Vagina (tissue), 2 donors: ENCODE measurements at regions not wholly inside any gene's neighbourhood (a gene's known extent, or its start where the extent isn't known, plus 50 kb on each side); places are given as distances from the start of the nearest gene placed in this dataset.

Experiments used
- POLR2A ChIP-seq, 2 donors: fragments of 450-650 bp; IDR thresholded peaks; one replicate each; pipeline ENCODE4 v1.6.1; 2017; ENCODE audit warnings: antibody characterized with exemption in 2 of 2, mild to moderate bottlenecking in 2 of 2, moderate library complexity in 2 of 2
- TF ChIP-seq, protein P1 (sequence below), 3 experiments: fragments of 450-650 bp in 2 of 3; fragments of 200-600 bp in 1 of 3; sonication (generic) in 1 of 3; IDR thresholded peaks; one replicate each; pipeline ENCODE4 v1.5.1; 2017 to 2019; ENCODE audit warnings: antibody characterized with exemption in 3 of 3, mild to moderate bottlenecking in 2 of 3, moderate library complexity in 2 of 3

DNA sequence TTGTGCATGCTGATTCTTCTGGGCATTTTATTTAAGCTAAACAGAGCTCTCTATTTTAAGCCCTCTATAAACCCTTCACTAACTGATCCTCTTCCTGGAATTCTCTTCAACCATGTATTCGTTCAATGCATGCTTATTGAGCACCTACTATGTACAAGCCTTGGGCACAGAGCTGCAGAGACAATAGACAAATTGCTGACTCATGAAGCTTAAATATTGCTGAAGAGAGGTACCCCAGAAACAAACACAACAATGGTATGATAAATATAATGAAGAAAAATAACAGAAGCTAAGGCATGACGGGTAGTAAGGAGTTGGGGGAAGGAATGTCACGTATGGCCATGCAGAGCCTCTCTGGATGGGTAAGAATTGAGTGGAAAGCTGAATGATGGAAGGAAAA, 222.2 kb downstream of the PPARGC1A start:
- TF ChIP-seq POLR2A (IDR thresholded peaks at IDR 0.05): no peak
- TF ChIP-seq, protein P1, sequence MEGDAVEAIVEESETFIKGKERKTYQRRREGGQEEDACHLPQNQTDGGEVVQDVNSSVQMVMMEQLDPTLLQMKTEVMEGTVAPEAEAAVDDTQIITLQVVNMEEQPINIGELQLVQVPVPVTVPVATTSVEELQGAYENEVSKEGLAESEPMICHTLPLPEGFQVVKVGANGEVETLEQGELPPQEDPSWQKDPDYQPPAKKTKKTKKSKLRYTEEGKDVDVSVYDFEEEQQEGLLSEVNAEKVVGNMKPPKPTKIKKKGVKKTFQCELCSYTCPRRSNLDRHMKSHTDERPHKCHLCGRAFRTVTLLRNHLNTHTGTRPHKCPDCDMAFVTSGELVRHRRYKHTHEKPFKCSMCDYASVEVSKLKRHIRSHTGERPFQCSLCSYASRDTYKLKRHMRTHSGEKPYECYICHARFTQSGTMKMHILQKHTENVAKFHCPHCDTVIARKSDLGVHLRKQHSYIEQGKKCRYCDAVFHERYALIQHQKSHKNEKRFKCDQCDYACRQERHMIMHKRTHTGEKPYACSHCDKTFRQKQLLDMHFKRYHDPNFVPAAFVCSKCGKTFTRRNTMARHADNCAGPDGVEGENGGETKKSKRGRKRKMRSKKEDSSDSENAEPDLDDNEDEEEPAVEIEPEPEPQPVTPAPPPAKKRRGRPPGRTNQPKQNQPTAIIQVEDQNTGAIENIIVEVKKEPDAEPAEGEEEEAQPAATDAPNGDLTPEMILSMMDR (IDR thresholded peaks at IDR 0.05): no peak
